Astrocyte (in vitro differentiated cells and primary cell): ENCODE measurements at regions not wholly inside any gene's neighbourhood (a gene's known extent, or its start where the extent isn't known, plus 50 kb on each side); places are given as distances from the start of the nearest gene placed in this dataset.

Experiments
- DNase-seq: peaks from one replicate; pipeline ENCODE4 v3.0.0-alpha.2; 2010; ENCODE audit warnings: low read depth
- FAIRE-seq: peaks from 2 replicates; lab custom pipeline; 2011; peaks lifted over from hg19 to GRCh38; lab: Jason Lieb, UNC
- H2AFZ ChIP-seq: 2 replicates; pipeline ENCODE4 v1.6.0; 2012; ENCODE audit warnings: low read depth, low read length, inconsistent platforms
- H3K27ac ChIP-seq: 2 replicates; pipeline ENCODE4 v1.5.1; 2011; ENCODE audit warnings: low read depth, low read length, inconsistent platforms
- H3K27me3 ChIP-seq: 2 replicates; pipeline ENCODE4 v1.6.0; 2011; ENCODE audit warnings: low read length, inconsistent platforms; ENCODE audit not compliant: insufficient read depth
- H3K36me3 ChIP-seq: 2 replicates; pipeline ENCODE4 v1.5.1; 2011; ENCODE audit warnings: low read length, inconsistent platforms; ENCODE audit not compliant: insufficient read depth
- H3K4me1 ChIP-seq: 2 replicates; pipeline ENCODE4 v1.5.1; 2011; ENCODE audit warnings: low read length, inconsistent platforms; ENCODE audit not compliant: insufficient read depth
- H3K4me2 ChIP-seq: 2 replicates; pipeline ENCODE4 v1.6.0; 2012; ENCODE audit warnings: low read length, inconsistent platforms
- H3K4me3 ChIP-seq: 2 replicates; pipeline ENCODE4 v1.5.1; 2011; ENCODE audit warnings: low read depth, mild to moderate bottlenecking, low read length, inconsistent platforms; ENCODE audit not compliant: insufficient read depth
- H3K79me2 ChIP-seq: 2 replicates; pipeline ENCODE4 v1.6.0; 2012; ENCODE audit warnings: mild to moderate bottlenecking, low read length, inconsistent platforms; ENCODE audit not compliant: insufficient read depth
- H3K9ac ChIP-seq: 2 replicates; pipeline ENCODE4 v1.6.0; 2012; ENCODE audit warnings: mild to moderate bottlenecking, low read length, inconsistent platforms
- H3K9me3 ChIP-seq: 2 replicates; pipeline ENCODE4 v1.5.1; 2012; ENCODE audit warnings: low read depth, mild to moderate bottlenecking, low read length, inconsistent platforms; ENCODE audit not compliant: insufficient read depth
- H4K20me1 ChIP-seq: 2 replicates; pipeline ENCODE4 v1.6.0; 2012; ENCODE audit warnings: low read length, inconsistent platforms; ENCODE audit not compliant: insufficient read depth
- H3K27ac Mint-ChIP-seq: one replicate; pipeline ENCODE4 v1.8.0; 2021; ENCODE audit warnings: mild to moderate bottlenecking, mixed read lengths; ENCODE audit not compliant: unreplicated experiment
- H3K27me3 Mint-ChIP-seq: one replicate; pipeline ENCODE4 v1.8.0; 2021; ENCODE audit warnings: low read depth, mixed read lengths; ENCODE audit not compliant: unreplicated experiment
- H3K36me3 Mint-ChIP-seq: one replicate; pipeline ENCODE4 v1.8.0; 2021; ENCODE audit warnings: low read depth, mixed read lengths; ENCODE audit not compliant: unreplicated experiment
- H3K4me1 Mint-ChIP-seq: one replicate; pipeline ENCODE4 v1.8.0; 2021; ENCODE audit warnings: low read depth, mixed read lengths; ENCODE audit not compliant: unreplicated experiment
- H3K4me3 Mint-ChIP-seq: one replicate; pipeline ENCODE4 v1.8.0; 2021; ENCODE audit warnings: mild to moderate bottlenecking, moderate library complexity, mixed read lengths; ENCODE audit not compliant: unreplicated experiment
- H3K9me3 Mint-ChIP-seq: one replicate; pipeline ENCODE4 v1.8.0; 2021; ENCODE audit warnings: mild to moderate bottlenecking, mixed read lengths; ENCODE audit not compliant: unreplicated experiment
- EZH2 ChIP-seq: IDR thresholded peaks from 2 replicates; pipeline ENCODE4 v1.6.1; 2012; ENCODE audit warnings: mild to moderate bottlenecking, low read length, inconsistent platforms; ENCODE audit not compliant: insufficient read depth
- TF ChIP-seq, protein P1 (sequence below): IDR thresholded peaks from 2 replicates; pipeline ENCODE4 v1.5.1; 2011; ENCODE audit warnings: low read depth, mild to moderate bottlenecking, inconsistent platforms, low read length, moderate library complexity; ENCODE audit not compliant: insufficient read depth

DNA sequence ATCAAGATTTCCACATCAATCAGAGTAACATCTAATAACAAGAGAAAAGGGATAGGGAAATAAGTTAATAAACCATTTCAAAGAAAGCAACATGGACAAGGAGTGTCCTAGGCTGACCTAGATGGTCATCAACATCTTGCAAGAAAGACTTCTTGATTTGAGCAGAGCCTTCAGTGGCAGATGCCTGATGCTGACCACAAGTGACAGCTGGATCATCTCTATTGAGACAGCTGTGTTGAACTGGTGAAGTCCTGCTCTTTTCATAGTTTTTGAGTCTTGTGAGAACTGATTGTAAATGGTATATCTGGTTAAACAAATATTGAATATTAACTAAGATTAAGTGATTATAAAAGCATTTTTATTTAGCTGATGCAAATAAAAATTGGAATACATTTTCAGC, 1083.6 kb upstream of the LRFN5 start:
- Histone ChIP-seq H3K4me1 (no peaks in the 10 kb centered on the region), H3K27ac (no peak overlapping the region), H3K36me3 (no peaks in the 10 kb centered on the region), H2AFZ (no peak overlapping the region), H3K9me3 (no peaks in the 10 kb centered on the region), H3K4me2 (no peak overlapping the region), H3K79me2 (no peaks in the 10 kb centered on the region), H3K27me3 (no peaks in the 10 kb centered on the region), H3K4me3 (no peak overlapping the region), H4K20me1 (no peaks in the 10 kb centered on the region), H3K9ac (no peak overlapping the region)
- Mint-ChIP-seq H3K27ac (no peak overlapping the region), H3K4me3 (no peak overlapping the region), H3K36me3 (no peaks in the 10 kb centered on the region), H3K4me1 (no peaks in the 10 kb centered on the region), H3K9me3 (no peaks in the 10 kb centered on the region), H3K27me3 (no peaks in the 10 kb centered on the region)
- DNase-seq (no peak), FAIRE-seq (no peak)
- TF ChIP-seq, protein P1, sequence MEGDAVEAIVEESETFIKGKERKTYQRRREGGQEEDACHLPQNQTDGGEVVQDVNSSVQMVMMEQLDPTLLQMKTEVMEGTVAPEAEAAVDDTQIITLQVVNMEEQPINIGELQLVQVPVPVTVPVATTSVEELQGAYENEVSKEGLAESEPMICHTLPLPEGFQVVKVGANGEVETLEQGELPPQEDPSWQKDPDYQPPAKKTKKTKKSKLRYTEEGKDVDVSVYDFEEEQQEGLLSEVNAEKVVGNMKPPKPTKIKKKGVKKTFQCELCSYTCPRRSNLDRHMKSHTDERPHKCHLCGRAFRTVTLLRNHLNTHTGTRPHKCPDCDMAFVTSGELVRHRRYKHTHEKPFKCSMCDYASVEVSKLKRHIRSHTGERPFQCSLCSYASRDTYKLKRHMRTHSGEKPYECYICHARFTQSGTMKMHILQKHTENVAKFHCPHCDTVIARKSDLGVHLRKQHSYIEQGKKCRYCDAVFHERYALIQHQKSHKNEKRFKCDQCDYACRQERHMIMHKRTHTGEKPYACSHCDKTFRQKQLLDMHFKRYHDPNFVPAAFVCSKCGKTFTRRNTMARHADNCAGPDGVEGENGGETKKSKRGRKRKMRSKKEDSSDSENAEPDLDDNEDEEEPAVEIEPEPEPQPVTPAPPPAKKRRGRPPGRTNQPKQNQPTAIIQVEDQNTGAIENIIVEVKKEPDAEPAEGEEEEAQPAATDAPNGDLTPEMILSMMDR, result no peak
- TF ChIP-seq EZH2, result no peak

DNA sequence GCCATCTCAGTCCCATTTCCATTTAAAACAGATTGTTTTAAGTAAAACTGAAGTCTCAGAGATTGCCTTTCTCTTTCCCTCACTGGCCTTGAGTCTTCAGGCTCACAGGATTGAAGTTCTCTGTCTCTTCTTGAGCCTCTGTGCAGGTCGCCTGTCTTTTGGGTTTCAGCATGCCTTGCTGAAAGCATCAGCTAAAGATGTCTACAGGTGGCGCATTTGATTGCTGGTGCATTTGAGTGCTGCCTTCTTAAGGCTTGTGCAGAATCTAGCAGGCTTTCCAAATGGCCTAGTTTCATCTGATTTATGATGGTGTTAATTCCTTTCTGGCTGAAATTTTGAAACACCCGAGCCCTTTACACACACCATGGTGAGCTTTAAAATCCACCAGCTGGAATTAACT, 1062.2 kb upstream of the FBXO33 start:
- no peaks in the 10 kb centered on the region for H3K27me3 Mint-ChIP-seq
- TF ChIP-seq, protein P1, result no peak
- no peak for TF ChIP-seq EZH2
- DNase-seq (no peak), FAIRE-seq (no peak)
- Histone ChIP-seq H3K4me3 (no peak overlapping the region), H3K79me2 (no peaks in the 10 kb centered on the region), H3K9ac (no peak overlapping the region), H4K20me1 (no peaks in the 10 kb centered on the region), H3K4me1 (no peaks in the 10 kb centered on the region), H2AFZ (no peak overlapping the region), H3K36me3 (no peaks in the 10 kb centered on the region), H3K27ac (no peak overlapping the region), H3K27me3 (no peaks in the 10 kb centered on the region), H3K4me2 (no peak overlapping the region), H3K9me3 (no peaks in the 10 kb centered on the region)
- no peaks in the 10 kb centered on the region for H3K36me3 Mint-ChIP-seq
- no peaks in the 10 kb centered on the region for H3K9me3 Mint-ChIP-seq
- no peak overlapping the region for H3K4me3 Mint-ChIP-seq
- no peak overlapping the region for H3K27ac Mint-ChIP-seq
- no peaks in the 10 kb centered on the region for H3K4me1 Mint-ChIP-seq

DNA sequence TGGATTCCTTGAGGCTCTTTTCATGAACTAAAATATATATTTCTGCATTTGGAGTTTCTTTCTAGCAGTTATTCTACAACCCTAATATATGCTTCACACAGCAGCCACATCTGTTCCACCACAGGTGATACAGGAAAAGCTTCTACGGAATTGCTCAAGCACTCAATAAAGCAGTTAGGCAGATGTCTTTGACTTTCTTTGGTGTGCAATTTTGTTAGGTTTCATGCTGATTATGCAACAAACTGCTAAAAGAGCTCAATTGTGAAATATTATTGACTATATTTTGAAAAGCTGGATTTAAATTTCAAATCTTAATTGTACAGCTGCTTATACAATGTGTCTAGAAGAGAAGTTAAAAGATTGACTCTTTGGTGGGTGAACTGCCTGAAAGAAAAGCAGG, 1055.6 kb upstream of the FBXO33 start:
- no peak overlapping the region for H3K27ac ChIP-seq
- no peak overlapping the region for H3K4me2 ChIP-seq
- H3K4me1 Mint-ChIP-seq, result no peaks in the 10 kb centered on the region
- no peak overlapping the region for H3K9ac ChIP-seq
- no peaks in the 10 kb centered on the region for H4K20me1 ChIP-seq
- H3K27me3 ChIP-seq, result no peaks in the 10 kb centered on the region
- no peak overlapping the region for H3K4me3 ChIP-seq
- no peak overlapping the region for H3K4me3 Mint-ChIP-seq
- DNase-seq, result no peak
- H3K9me3 ChIP-seq, result no peaks in the 10 kb centered on the region
- H3K27ac Mint-ChIP-seq, result no peak overlapping the region
- no peaks in the 10 kb centered on the region for H3K9me3 Mint-ChIP-seq
- H3K36me3 Mint-ChIP-seq, result no peaks in the 10 kb centered on the region
- no peaks in the 10 kb centered on the region for H3K79me2 ChIP-seq
- H3K4me1 ChIP-seq, result no peaks in the 10 kb centered on the region
- H2AFZ ChIP-seq, result no peak overlapping the region
- FAIRE-seq, result no peak
- TF ChIP-seq, protein P1, result no peak
- no peak for TF ChIP-seq EZH2
- no peaks in the 10 kb centered on the region for H3K36me3 ChIP-seq
- H3K27me3 Mint-ChIP-seq, result no peaks in the 10 kb centered on the region
